ACHN (cell line): ENCODE measurements at regions not wholly inside any gene's neighbourhood (a gene's known extent, or its start where the extent isn't known, plus 50 kb on each side); places are given as distances from the start of the nearest gene placed in this dataset.
"Not testable (repeated sequence)": the region's sequence is repeated elsewhere in the genome, so short reads cannot be mapped to it uniquely, and the experiment has no call there.

Experiments
- DNase-seq: peaks from one replicate; pipeline ENCODE4 v3.0.0-alpha.2; 2015
- in situ Hi-C: cut with HindIII; loops from 2 replicates; pipeline ENCODE4 v1.10.0; 2017; ENCODE audit warnings: low sequenced_read_pairs, low pct_ligation_motif_present, low pct_unique_long_range_greater_than_20kb

GRCh38 chr12:131619736-131620506 is 91.0 kb upstream of the SFSWAP start:
- DNase-seq = no peak
- in situ Hi-C loops = no loop called here

- in situ Hi-C loops = no loop called here
Observed at GRCh38 chr12:131620520-131620919, 90.4 kb upstream of the SFSWAP start.

GRCh38 chr12:131620946-131621681 is 89.8 kb upstream of the SFSWAP start:
- DNase-seq = no peak
- in situ Hi-C loops = no loop called here

More at GRCh38 chr12:131620520-131620919, 90.4 kb upstream of the SFSWAP start:
- DNase-seq = no peak

- in situ Hi-C loops = no loop called here
Observed at GRCh38 chr12:131621701-131622421, 89.0 kb upstream of the SFSWAP start.

GRCh38 chr12:131622422-131622955 is 88.4 kb upstream of the SFSWAP start:
- DNase-seq = no peak
- in situ Hi-C loops = no loop called here

More at GRCh38 chr12:131621701-131622421, 89.0 kb upstream of the SFSWAP start:
- DNase-seq = no peak

GRCh38 chr12:131623404-131624368 is 87.2 kb upstream of the SFSWAP start:
- in situ Hi-C loops, DNase-seq: not testable (repeated sequence)

GRCh38 chr12:131624369-131624739 is 86.5 kb upstream of the SFSWAP start:
- in situ Hi-C loops, DNase-seq: not testable (repeated sequence)

GRCh38 chr12:131624756-131625501 is 86.0 kb upstream of the SFSWAP start:
- DNase-seq, in situ Hi-C loops: not testable (repeated sequence)

GRCh38 chr12:131625966-131626722 is 84.7 kb upstream of the SFSWAP start:
- in situ Hi-C loops, DNase-seq: not testable (repeated sequence)

GRCh38 chr12:131627151-131628022 is 83.5 kb upstream of the SFSWAP start:
- DNase-seq, in situ Hi-C loops: not testable (repeated sequence)

GRCh38 chr12:131628023-131628740 is 82.7 kb upstream of the SFSWAP start:
- DNase-seq = no peak
- in situ Hi-C loops = no loop called here

GRCh38 chr12:131628766-131629448 is 82.0 kb upstream of the SFSWAP start:
- in situ Hi-C loops = no loop called here
- DNase-seq = no peak

- DNase-seq = no peak
- in situ Hi-C loops = no loop called here
Observed at GRCh38 chr12:131631230-131631629, 79.7 kb upstream of the SFSWAP start.

GRCh38 chr12:131631889-131632651 is 78.8 kb upstream of the SFSWAP start:
- in situ Hi-C loops, DNase-seq: not testable (repeated sequence)
